T-cell (primary cell): ENCODE measurements at regions not wholly inside any gene's neighbourhood (a gene's known extent, or its start where the extent isn't known, plus 50 kb on each side); places are given as distances from the start of the nearest gene placed in this dataset.

ENCODE experiments used
- ATAC-seq, 4 experiments: fragments of 200-7000 bp in 3 of 4; fragments of 150-1000 bp in 1 of 4; cut with Tn5 transposase; replicated peaks in 1 of 4; 1 replicate in 3 of 4; 2 replicates in 1 of 4; pipeline ENCODE4 v1.10.0; 2021; ENCODE audit warnings: moderate library complexity in 3 of 4, mild to moderate bottlenecking in 2 of 4, moderate number of reproducible peaks in 1 of 4
- CTCF ChIA-PET, 2 donors: fragments of 300-600 bp; sonication (Branson Sonifier 250); formaldehyde crosslinking; loops; one replicate each; lab custom pipeline; 2022; ENCODE audit warnings: antibody characterized with exemption in 2 of 2; lab: Charles Lee
- POLR2A ChIA-PET, 2 donors: fragments of 300-600 bp; sonication (Branson Sonifier 250); formaldehyde crosslinking; loops; one replicate each; lab custom pipeline; 2022; ENCODE audit warnings: antibody characterized with exemption in 2 of 2; lab: Charles Lee
- DNase-seq, 35 experiments: peaks; one replicate each; pipeline versions ENCODE4 v3.0.0 to v3.0.0-alpha.2; 2013 to 2023
- H3K27ac ChIP-seq: one replicate; pipeline ENCODE4 v1.5.1; 2013; ENCODE audit warnings: low read length
- H3K27me3 ChIP-seq, 2 experiments: replicated peaks in 1 of 2; 1 replicate in 1 of 2; 2 replicates in 1 of 2; pipeline versions ENCODE4 v1.6.1 to v1.7.0; 2013; ENCODE audit warnings: low read length in 1 of 2, mixed read lengths in 1 of 2; ENCODE audit not compliant: control insufficient read depth in 2 of 2, insufficient read depth in 2 of 2; ENCODE audit errors: extremely low read depth in 1 of 2
- H3K36me3 ChIP-seq, 2 donors: 1 replicate in 1 of 2; 2 replicates in 1 of 2; pipeline versions ENCODE4 v1.6.1 to v1.7.0; 2013; ENCODE audit warnings: low read length in 1 of 2; ENCODE audit not compliant: control insufficient read depth in 2 of 2, insufficient read depth in 1 of 2; ENCODE audit errors: extremely low read depth in 1 of 2
- H3K4me1 ChIP-seq, 2 experiments: 1 replicate in 1 of 2; 2 replicates in 1 of 2; pipeline versions ENCODE4 v1.6.1 to v1.7.0; 2013; ENCODE audit warnings: low read length in 2 of 2, mixed read lengths in 1 of 2; ENCODE audit not compliant: insufficient read depth in 2 of 2, control insufficient read depth in 1 of 2; ENCODE audit errors: extremely low read depth in 1 of 2
- H3K4me3 ChIP-seq, 2 donors: 1 replicate in 1 of 2; 2 replicates in 1 of 2; pipeline versions ENCODE4 v1.5.1 to v1.7.0; 2013; ENCODE audit warnings: mild to moderate bottlenecking in 2 of 2, low read length in 1 of 2, moderate library complexity in 1 of 2; ENCODE audit not compliant: control insufficient read depth in 1 of 2; ENCODE audit errors: extremely low read depth in 1 of 2
- H3K9me3 ChIP-seq: 2 replicates; pipeline ENCODE4 v1.7.0; 2013
- H3K27ac Mint-ChIP-seq, 2 donors: one replicate each; pipeline ENCODE4 v1.8.0; 2020 to 2021; ENCODE audit warnings: mild to moderate bottlenecking in 2 of 2, mixed read lengths in 2 of 2
- H3K27me3 Mint-ChIP-seq, 2 donors: one replicate each; pipeline ENCODE4 v1.8.0; 2021 to 2022; ENCODE audit warnings: mixed read lengths in 2 of 2
- H3K36me3 Mint-ChIP-seq: one replicate; pipeline ENCODE4 v1.8.0; 2021; ENCODE audit warnings: mixed read lengths
- H3K4me1 Mint-ChIP-seq, 3 donors: one replicate each; pipeline ENCODE4 v1.8.0; 2020 to 2022; ENCODE audit warnings: mixed read lengths in 3 of 3, mild to moderate bottlenecking in 1 of 3
- H3K4me3 Mint-ChIP-seq, 3 donors: one replicate each; pipeline ENCODE4 v1.8.0; 2020 to 2022; ENCODE audit warnings: mild to moderate bottlenecking in 3 of 3, mixed read lengths in 3 of 3, moderate library complexity in 3 of 3
- H3K9me3 Mint-ChIP-seq, 3 donors: one replicate each; pipeline ENCODE4 v1.8.0; 2020 to 2022; ENCODE audit warnings: mixed read lengths in 3 of 3
- WGBS: methylation state at CpG from one replicate; pipeline ENCODE4 v1.1.5; 2013; ENCODE audit warnings: missing lambda C conversion rate; ENCODE audit not compliant: insufficient coverage; 5-methylcytosine and 5-hydroxymethylcytosine counted together

DNA sequence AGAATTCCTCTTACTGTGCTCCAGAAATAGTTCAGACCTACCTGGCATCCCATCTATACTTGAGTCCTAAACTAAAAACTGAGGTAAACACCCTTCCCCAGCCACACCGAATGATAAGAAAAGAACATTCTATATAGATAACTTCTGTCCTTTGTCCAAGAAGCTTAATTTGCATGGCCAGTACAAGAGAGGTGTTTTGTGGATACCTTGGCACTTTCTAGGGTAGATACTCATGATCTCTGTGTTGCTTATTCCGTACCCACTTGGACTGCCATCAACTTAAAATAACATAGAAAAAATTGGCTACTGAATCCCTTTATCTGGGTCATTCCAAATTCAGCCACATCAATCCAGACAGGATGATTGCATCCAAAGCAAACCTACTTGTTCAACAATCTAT, 1050.4 kb downstream of the STIM2 start:
- H3K27ac ChIP-seq: no peak overlapping the region
- no peaks in the 10 kb centered on the region for H3K9me3 ChIP-seq
- POLR2A ChIA-PET: no interaction called here
- H3K4me3 Mint-ChIP-seq: no peak overlapping the region
- no peaks in the 10 kb centered on the region for H3K27me3 Mint-ChIP-seq
- H3K27me3 ChIP-seq: no peaks in the 10 kb centered on the region
- no peak overlapping the region for H3K4me3 ChIP-seq
- H3K36me3 Mint-ChIP-seq: no peaks in the 10 kb centered on the region
- WGBS: no CpG with 5 or more reads among the region's 2 CpGs
- H3K4me1 Mint-ChIP-seq: no peaks in the 10 kb centered on the region
- no peaks in the 10 kb centered on the region for H3K36me3 ChIP-seq
- H3K9me3 Mint-ChIP-seq: peaks cover 0 to 8% (median 7%) of the 10 kb centered on the region in 3 donors
- no peak for ATAC-seq
- DNase-seq: no peak
- CTCF ChIA-PET: no interaction called here
- no peaks in the 10 kb centered on the region for H3K4me1 ChIP-seq
- no peak overlapping the region for H3K27ac Mint-ChIP-seq

DNA sequence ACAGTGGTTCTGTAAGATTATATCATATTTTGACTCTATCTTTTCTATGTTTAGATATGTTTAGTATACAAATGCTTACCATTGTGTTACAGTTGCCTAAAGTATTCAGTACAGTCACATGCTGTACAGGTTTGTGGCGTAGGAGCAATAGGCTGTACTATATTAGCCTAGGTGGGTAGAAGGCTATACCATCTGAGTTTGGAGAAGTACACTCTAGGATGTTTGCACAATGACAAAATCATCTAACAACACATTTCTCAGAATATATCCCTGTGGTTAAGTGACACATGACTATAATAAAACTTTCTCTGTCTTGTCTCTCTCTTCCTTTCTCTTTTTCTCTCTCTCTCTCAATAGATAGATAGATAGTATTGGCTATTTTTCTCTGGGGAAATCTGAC, 1053.1 kb downstream of the STIM2 start:
- POLR2A ChIA-PET: no interaction called here
- no peak overlapping the region for H3K27ac Mint-ChIP-seq

DNA sequence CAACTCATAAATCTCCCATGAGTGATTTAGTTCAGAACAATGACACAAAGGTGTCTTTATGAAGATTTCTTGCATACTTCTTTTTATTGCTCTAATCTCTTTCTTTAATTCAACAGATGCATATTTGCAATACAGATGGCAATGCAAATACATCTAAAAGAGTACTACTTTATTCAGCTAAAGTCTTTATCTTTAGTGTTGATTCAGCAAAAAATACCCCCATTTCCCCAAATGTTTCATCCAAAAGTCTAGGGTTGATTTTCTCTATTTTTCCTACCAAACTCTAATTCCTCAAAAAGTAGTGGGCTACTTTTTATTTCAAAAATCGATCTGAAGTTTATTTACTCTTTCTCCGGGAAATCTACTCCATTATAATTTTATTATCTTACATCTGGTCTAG, 1055.2 kb downstream of the STIM2 start:
- ChIA-PET CTCF (no interaction called here), POLR2A (no interaction called here)
- Histone ChIP-seq H3K4me1 (no peaks in the 10 kb centered on the region), H3K9me3 (no peaks in the 10 kb centered on the region), H3K4me3 (no peak overlapping the region), H3K36me3 (no peaks in the 10 kb centered on the region), H3K27ac (no peak overlapping the region), H3K27me3 (no peaks in the 10 kb centered on the region)
- DNase-seq (no peak), ATAC-seq (no peak)
- H3K4me1 Mint-ChIP-seq: no peaks in the 10 kb centered on the region
- peaks cover 0 to 9% (median 0%) of the 10 kb centered on the region in 3 donors for H3K9me3 Mint-ChIP-seq
- no peak overlapping the region for H3K4me3 Mint-ChIP-seq
- no peaks in the 10 kb centered on the region for H3K36me3 Mint-ChIP-seq
- H3K27ac Mint-ChIP-seq: no peak overlapping the region
- WGBS: no CpG with 5 or more reads among the region's 2 CpGs
- no peaks in the 10 kb centered on the region for H3K27me3 Mint-ChIP-seq

More for the DNA sequence above, 1053.1 kb downstream of the STIM2 start:
- no peak overlapping the region for H3K4me3 Mint-ChIP-seq
- H3K4me3 ChIP-seq: no peak overlapping the region
- H3K27ac ChIP-seq: no peak overlapping the region
- H3K4me1 Mint-ChIP-seq: no peaks in the 10 kb centered on the region
- no CpG with 5 or more reads among the region's 1 CpG for WGBS
- H3K4me1 ChIP-seq: no peaks in the 10 kb centered on the region
- H3K9me3 ChIP-seq: no peaks in the 10 kb centered on the region
- H3K9me3 Mint-ChIP-seq: peaks cover 0 to 8% (median 7%) of the 10 kb centered on the region in 3 donors
- no peak for DNase-seq
- H3K27me3 ChIP-seq: no peaks in the 10 kb centered on the region
- no peaks in the 10 kb centered on the region for H3K27me3 Mint-ChIP-seq
- H3K36me3 Mint-ChIP-seq: no peaks in the 10 kb centered on the region
- CTCF ChIA-PET: no interaction called here
- H3K36me3 ChIP-seq: no peaks in the 10 kb centered on the region
- ATAC-seq: no peak

DNA sequence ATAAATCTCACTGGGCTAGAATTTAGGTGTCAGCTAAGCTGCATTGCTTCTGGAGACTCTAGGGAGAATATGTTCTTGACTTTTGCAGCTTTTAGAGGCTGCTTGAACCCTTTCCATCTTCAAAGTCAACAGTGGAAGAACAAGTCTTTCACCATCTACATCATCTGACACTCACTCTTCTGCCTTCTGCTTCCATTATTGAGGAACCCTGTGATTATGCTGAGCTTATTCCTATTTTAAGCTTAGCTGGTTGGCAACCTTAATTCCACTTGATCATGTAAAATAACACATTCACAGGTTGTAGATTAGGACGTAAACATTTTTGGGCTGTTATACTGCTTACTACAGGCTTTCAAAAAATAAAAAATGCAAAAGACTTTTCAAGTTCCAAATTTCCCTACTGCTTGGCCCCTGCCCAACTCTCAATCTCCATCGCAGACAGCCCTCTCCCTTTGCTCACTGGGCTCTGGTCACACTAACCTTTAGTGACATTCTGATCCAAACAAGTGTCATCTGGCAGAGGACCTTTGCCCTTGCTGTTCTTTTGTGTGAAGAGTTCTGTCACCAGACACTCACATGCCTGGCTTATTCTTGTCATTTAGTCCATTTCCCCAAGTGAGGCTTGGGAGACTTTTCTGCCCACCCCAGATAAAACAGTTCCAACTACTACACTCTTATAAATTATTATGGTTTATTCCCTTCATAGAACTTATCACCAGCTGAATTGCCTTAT, 1056.0 kb downstream of the STIM2 start:
- H3K27ac ChIP-seq: no peak overlapping the region
- DNase-seq (no peak), ATAC-seq (no peak)
- H3K36me3 ChIP-seq: no peaks in the 10 kb centered on the region
- no peaks in the 10 kb centered on the region for H3K27me3 ChIP-seq
- no peaks in the 10 kb centered on the region for H3K4me1 ChIP-seq
- no peaks in the 10 kb centered on the region for H3K9me3 ChIP-seq
- no peak overlapping the region for H3K27ac Mint-ChIP-seq
- no peak overlapping the region for H3K4me3 ChIP-seq
- no peak overlapping the region for H3K4me3 Mint-ChIP-seq
- 67% methylated on average over 1 of the region's 2 CpGs for WGBS
- no peaks in the 10 kb centered on the region for H3K36me3 Mint-ChIP-seq
- ChIA-PET POLR2A (no interaction called here), CTCF (no interaction called here)
- H3K4me1 Mint-ChIP-seq: no peaks in the 10 kb centered on the region
- no peaks in the 10 kb centered on the region for H3K27me3 Mint-ChIP-seq
- H3K9me3 Mint-ChIP-seq: peaks cover 0 to 9% (median 0%) of the 10 kb centered on the region in 3 donors

- Histone ChIP-seq H3K4me1 (no peaks in the 10 kb centered on the region), H3K9me3 (no peaks in the 10 kb centered on the region), H3K27ac (no peak overlapping the region), H3K27me3 (no peaks in the 10 kb centered on the region), H3K4me3 (no peak overlapping the region), H3K36me3 (no peaks in the 10 kb centered on the region)
- ATAC-seq (no peak), DNase-seq (no peak)
- no peak overlapping the region for H3K4me3 Mint-ChIP-seq
- no peaks in the 10 kb centered on the region for H3K27me3 Mint-ChIP-seq
- no peak overlapping the region for H3K27ac Mint-ChIP-seq
- no peaks in the 10 kb centered on the region for H3K4me1 Mint-ChIP-seq
- peaks cover 0 to 9% (median 4%) of the 10 kb centered on the region in 3 donors for H3K9me3 Mint-ChIP-seq
- no CpG with 5 or more reads among the region's 2 CpGs for WGBS
- ChIA-PET POLR2A (no interaction called here), CTCF (no interaction called here)
- H3K36me3 Mint-ChIP-seq: no peaks in the 10 kb centered on the region
These were observed 1056.7 kb downstream of the STIM2 start for GRCh38 chr4:27917381-27917780.

GRCh38 chr4:27921231-27921630, 1060.6 kb downstream of the STIM2 start:
- H3K4me3 ChIP-seq: no peak overlapping the region
- H3K4me1 ChIP-seq: no peaks in the 10 kb centered on the region
- H3K27ac ChIP-seq: no peak overlapping the region
- ChIA-PET CTCF (no interaction called here), POLR2A (no interaction called here)
- H3K9me3 ChIP-seq: no peaks in the 10 kb centered on the region
- H3K36me3 ChIP-seq: no peaks in the 10 kb centered on the region
- Mint-ChIP-seq H3K27ac (no peak overlapping the region), H3K4me3 (no peak overlapping the region), H3K4me1 (no peaks in the 10 kb centered on the region), H3K9me3 (peaks cover 0 to 12% (median 6%) of the 10 kb centered on the region in 3 donors), H3K36me3 (no peaks in the 10 kb centered on the region), H3K27me3 (no peaks in the 10 kb centered on the region)
- no peaks in the 10 kb centered on the region for H3K27me3 ChIP-seq
- DNase-seq: no peak
- 87% methylated on average over 2 of the region's 4 CpGs for WGBS
- ATAC-seq: no peak
